ENCODE measurements at regions not wholly inside any gene's neighbourhood (a gene's known extent, or its start where the extent isn't known, plus 50 kb on each side); places are given as distances from the start of the nearest gene placed in this dataset.
A peak's percentile ranks its signal among the peaks of the same experiment; 100 is the strongest.

- DNase-seq: no peak
Observed at GRCh38 chr20:6482486-6482885, 285.0 kb upstream of the BMP2 start.

GRCh38 chr20:6480328-6481200, 286.9 kb upstream of the BMP2 start:
- DNase-seq: no peak

- peak; percentile 9 for DNase-seq
Observed at GRCh38 chr20:6473197-6473596, 294.3 kb upstream of the BMP2 start.

- DNase-seq: no peak
Observed at GRCh38 chr20:6471871-6472270, 295.6 kb upstream of the BMP2 start.

- DNase-seq: no peak
Observed at GRCh38 chr20:6471110-6471647, 296.3 kb upstream of the BMP2 start.

GRCh38 chr20:6469695-6470094, 297.8 kb upstream of the BMP2 start:
- no peak for DNase-seq

- peak; percentile 9 for DNase-seq
Observed at GRCh38 chr20:6468423-6469116, 298.9 kb upstream of the BMP2 start.

GRCh38 chr20:6467562-6467961, 299.9 kb upstream of the BMP2 start:
- no peak for DNase-seq

GRCh38 chr20:6466075-6466810, 301.2 kb upstream of the BMP2 start:
- DNase-seq: no peak

GRCh38 chr20:6450841-6451240, 316.6 kb upstream of the BMP2 start:
- no peak for DNase-seq

- no peak for DNase-seq
Observed at GRCh38 chr20:6440443-6440799, 317.6 kb upstream of the FERMT1 start.

GRCh38 chr20:6439737-6440442, 317.1 kb upstream of the FERMT1 start:
- no peak for DNase-seq

- no peak for DNase-seq
Observed at GRCh38 chr20:6434131-6434530, 311.3 kb upstream of the FERMT1 start.

- no peak for DNase-seq
Observed at GRCh38 chr20:6430381-6430780, 307.6 kb upstream of the FERMT1 start.

- no peak for DNase-seq
Observed at GRCh38 chr20:6426287-6426891, 303.6 kb upstream of the FERMT1 start.

GRCh38 chr20:6421321-6422248, 298.8 kb upstream of the FERMT1 start:
- no peak for DNase-seq

GRCh38 chr20:6420336-6420735, 297.5 kb upstream of the FERMT1 start:
- no peak for DNase-seq

- no peak for DNase-seq
Observed at GRCh38 chr20:6418732-6419131, 295.9 kb upstream of the FERMT1 start.

GRCh38 chr20:6416371-6416770, 293.5 kb upstream of the FERMT1 start:
- DNase-seq: no peak

- no peak for DNase-seq
Observed at GRCh38 chr20:6411651-6412050, 288.8 kb upstream of the FERMT1 start.

GRCh38 chr20:6410721-6411120, 287.9 kb upstream of the FERMT1 start:
- no peak for DNase-seq

All from suppressor macrophage treated with lipopolysaccharide for 4 hours (primary cell).